HUES64 (cell line): ENCODE measurements at regions not wholly inside any gene's neighbourhood (a gene's known extent, or its start where the extent isn't known, plus 50 kb on each side); places are given as distances from the start of the nearest gene placed in this dataset.

ENCODE experiments used
- H3K27ac ChIP-seq: 2 replicates; pipeline ENCODE4 v1.7.0; 2013; ENCODE audit warnings: low read depth, low read length, inconsistent platforms
- H3K27me3 ChIP-seq: 2 replicates; pipeline ENCODE4 v1.6.1; 2013; ENCODE audit warnings: mild to moderate bottlenecking, low read length; ENCODE audit not compliant: insufficient read depth
- H3K36me3 ChIP-seq: 2 replicates; pipeline ENCODE4 v1.6.1; 2013; ENCODE audit warnings: mild to moderate bottlenecking, low read length; ENCODE audit not compliant: insufficient read depth
- H3K4me1 ChIP-seq: 2 replicates; pipeline ENCODE4 v1.6.1; 2013; ENCODE audit warnings: mild to moderate bottlenecking, low read length, moderate library complexity; ENCODE audit not compliant: insufficient read depth
- H3K4me3 ChIP-seq: 2 replicates; pipeline ENCODE4 v1.5.1; 2013; ENCODE audit warnings: mild to moderate bottlenecking, low read length, moderate library complexity
- H3K9ac ChIP-seq: 2 replicates; pipeline ENCODE4 v1.6.1; 2013; ENCODE audit warnings: mild to moderate bottlenecking, low read depth, low read length
- H3K9me3 ChIP-seq: 2 replicates; pipeline ENCODE4 v1.6.1; 2013; ENCODE audit warnings: low read depth, low read length; ENCODE audit not compliant: insufficient read depth
- WGBS: fragments of 150-250, 120-280 bp; methylation state at CpG from one replicate; pipeline ENCODE4 v1.1.7; 2013; ENCODE audit warnings: missing lambda C conversion rate; 5-methylcytosine and 5-hydroxymethylcytosine counted together

- Histone ChIP-seq H3K4me3 (no peak overlapping the region), H3K9ac (no peak overlapping the region), H3K36me3 (no peaks in the 10 kb centered on the region), H3K4me1 (no peaks in the 10 kb centered on the region), H3K27ac (no peak overlapping the region), H3K9me3 (no peaks in the 10 kb centered on the region), H3K27me3 (peaks cover 6% of the 10 kb centered on the region; the same call in 1 of the 2 replicates)
- 92% methylated on average over 7 of the region's 7 CpGs for WGBS
These were observed 95.3 kb upstream of the CRHR1 start for GRCh38 chr17:45688820-45689219.

- no peaks in the 10 kb centered on the region for H3K36me3 ChIP-seq
- 93% methylated on average over 6 of the region's 6 CpGs for WGBS
- H3K4me1 ChIP-seq = no peaks in the 10 kb centered on the region
- no peak overlapping the region for H3K27ac ChIP-seq
- H3K4me3 ChIP-seq = no peak overlapping the region
- no peaks in the 10 kb centered on the region for H3K9me3 ChIP-seq
- no peak overlapping the region for H3K9ac ChIP-seq
- H3K27me3 ChIP-seq = peaks cover 6% of the 10 kb centered on the region; the same call in 1 of the 2 replicates
These were observed 94.7 kb upstream of the CRHR1 start for GRCh38 chr17:45689451-45689850.

DNA sequence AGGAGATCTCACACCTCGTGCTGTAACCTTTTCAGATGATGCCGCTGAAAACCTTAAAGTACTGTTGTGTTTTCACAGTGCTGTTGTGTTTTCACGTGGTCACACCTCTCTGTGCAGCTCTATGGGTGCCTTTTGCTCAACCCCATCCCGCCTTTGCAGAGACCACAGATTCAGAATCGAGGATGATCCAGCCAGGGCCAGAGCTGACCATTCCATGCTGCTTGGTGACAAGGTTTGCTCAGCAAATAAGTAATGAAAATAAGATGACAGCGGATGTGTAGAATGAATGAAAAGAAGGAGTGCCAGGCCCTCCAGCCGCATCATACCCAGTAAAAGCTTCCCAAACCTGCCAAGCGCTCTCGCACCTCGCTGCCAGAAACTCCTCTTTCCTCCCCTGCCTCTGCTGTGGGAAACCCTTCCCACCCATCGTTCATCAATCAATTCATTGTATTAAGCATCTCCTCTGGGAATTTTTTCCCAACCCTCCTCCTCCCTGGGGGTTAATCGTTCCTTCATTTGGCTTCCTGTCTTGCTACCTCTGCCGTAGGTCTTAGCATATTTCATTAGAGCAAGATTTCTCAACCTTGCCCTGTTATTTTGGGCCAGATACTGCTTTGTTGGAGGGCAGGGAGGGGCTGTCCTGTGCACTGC, 93.4 kb upstream of the CRHR1 start:
- no peaks in the 10 kb centered on the region for H3K36me3 ChIP-seq
- H3K9ac ChIP-seq = no peak overlapping the region
- H3K4me3 ChIP-seq = no peak overlapping the region
- H3K27ac ChIP-seq = no peak overlapping the region
- H3K9me3 ChIP-seq = no peaks in the 10 kb centered on the region
- no peaks in the 10 kb centered on the region for H3K4me1 ChIP-seq
- WGBS = 86% methylated on average over 13 of the region's 13 CpGs
- peaks cover 6% of the 10 kb centered on the region; the same call in 1 of the 2 replicates for H3K27me3 ChIP-seq

DNA sequence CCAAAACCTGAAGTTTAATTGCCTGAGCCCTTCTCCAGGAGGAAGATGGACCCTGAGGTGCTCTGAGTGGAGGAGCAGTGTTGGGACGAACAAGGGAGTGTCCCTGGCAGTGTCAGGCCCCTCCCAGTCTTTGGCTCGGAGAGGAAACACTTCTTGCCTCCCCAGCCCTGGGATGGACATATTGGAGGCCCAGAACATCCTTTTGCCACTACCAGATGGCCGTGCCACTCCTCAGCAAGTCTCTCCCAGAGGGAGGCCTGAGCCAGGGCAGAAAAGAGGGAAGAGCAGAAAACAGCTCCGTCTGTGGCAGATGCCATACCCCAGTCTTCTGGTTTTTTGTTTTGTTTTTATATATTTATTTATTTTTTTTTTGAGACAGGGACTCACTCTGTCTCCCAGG, 91.5 kb upstream of the CRHR1 start:
- Histone ChIP-seq H3K36me3 (no peaks in the 10 kb centered on the region), H3K4me1 (no peaks in the 10 kb centered on the region), H3K4me3 (no peak overlapping the region), H3K27me3 (peaks cover 6% of the 10 kb centered on the region; the same call in 1 of the 2 replicates), H3K9ac (no peak overlapping the region), H3K27ac (no peak overlapping the region), H3K9me3 (no peaks in the 10 kb centered on the region)
- WGBS = 73% methylated on average over 4 of the region's 4 CpGs

- Histone ChIP-seq H3K9ac (no peak overlapping the region), H3K27me3 (peaks cover 6% of the 10 kb centered on the region; the same call in 1 of the 2 replicates), H3K36me3 (no peaks in the 10 kb centered on the region), H3K4me3 (no peak overlapping the region), H3K4me1 (no peaks in the 10 kb centered on the region), H3K27ac (no peak overlapping the region), H3K9me3 (no peaks in the 10 kb centered on the region)
These were observed 90.3 kb upstream of the CRHR1 start for GRCh38 chr17:45693792-45694191.

DNA sequence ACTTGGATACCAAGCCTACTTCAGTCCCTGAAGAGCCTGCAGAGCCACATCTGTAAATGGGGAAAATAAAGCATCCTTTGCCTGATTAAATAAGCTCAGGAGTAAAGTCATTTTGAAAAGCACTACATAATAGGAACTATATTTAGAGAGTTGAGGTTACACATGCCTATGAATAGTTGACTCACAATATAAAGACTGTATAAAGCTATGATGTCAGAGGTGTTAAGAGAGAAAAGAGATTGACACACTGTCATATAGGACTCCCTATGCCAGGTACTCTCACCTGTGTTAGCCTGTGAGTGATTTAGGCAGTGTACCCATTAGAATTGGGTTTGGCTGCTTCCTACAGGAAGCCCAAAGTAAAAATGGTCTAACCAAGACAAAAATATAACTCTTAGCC, 87.7 kb upstream of the CRHR1 start:
- Histone ChIP-seq H3K4me3 (no peak overlapping the region), H3K27ac (no peak overlapping the region), H3K36me3 (no peaks in the 10 kb centered on the region), H3K9me3 (no peaks in the 10 kb centered on the region), H3K27me3 (no peaks in the 10 kb centered on the region; the same call in 1 of the 2 replicates), H3K4me1 (no peaks in the 10 kb centered on the region), H3K9ac (no peak overlapping the region)

DNA sequence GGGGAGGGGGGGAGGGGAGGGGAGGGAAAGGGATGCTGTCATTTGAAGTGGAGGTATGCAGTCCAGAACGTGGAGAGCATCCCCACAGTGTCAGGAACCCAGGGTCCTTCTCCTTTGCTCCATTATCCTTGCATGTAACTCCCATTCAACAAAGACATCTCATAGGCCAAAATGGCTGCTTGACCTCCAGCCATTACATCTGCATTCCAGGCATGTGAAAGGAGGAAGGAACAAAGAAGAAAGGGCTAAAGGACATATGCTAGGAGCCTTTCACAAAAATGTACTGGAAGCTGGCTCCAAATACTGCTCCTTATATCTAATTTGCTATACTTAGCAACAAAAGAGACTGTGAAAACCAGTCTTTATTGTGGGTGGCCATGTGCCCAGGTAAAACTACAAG, 87.0 kb upstream of the CRHR1 start:
- H3K36me3 ChIP-seq = no peaks in the 10 kb centered on the region
- 0% methylated on average over 1 of the region's 1 CpG for WGBS

DNA sequence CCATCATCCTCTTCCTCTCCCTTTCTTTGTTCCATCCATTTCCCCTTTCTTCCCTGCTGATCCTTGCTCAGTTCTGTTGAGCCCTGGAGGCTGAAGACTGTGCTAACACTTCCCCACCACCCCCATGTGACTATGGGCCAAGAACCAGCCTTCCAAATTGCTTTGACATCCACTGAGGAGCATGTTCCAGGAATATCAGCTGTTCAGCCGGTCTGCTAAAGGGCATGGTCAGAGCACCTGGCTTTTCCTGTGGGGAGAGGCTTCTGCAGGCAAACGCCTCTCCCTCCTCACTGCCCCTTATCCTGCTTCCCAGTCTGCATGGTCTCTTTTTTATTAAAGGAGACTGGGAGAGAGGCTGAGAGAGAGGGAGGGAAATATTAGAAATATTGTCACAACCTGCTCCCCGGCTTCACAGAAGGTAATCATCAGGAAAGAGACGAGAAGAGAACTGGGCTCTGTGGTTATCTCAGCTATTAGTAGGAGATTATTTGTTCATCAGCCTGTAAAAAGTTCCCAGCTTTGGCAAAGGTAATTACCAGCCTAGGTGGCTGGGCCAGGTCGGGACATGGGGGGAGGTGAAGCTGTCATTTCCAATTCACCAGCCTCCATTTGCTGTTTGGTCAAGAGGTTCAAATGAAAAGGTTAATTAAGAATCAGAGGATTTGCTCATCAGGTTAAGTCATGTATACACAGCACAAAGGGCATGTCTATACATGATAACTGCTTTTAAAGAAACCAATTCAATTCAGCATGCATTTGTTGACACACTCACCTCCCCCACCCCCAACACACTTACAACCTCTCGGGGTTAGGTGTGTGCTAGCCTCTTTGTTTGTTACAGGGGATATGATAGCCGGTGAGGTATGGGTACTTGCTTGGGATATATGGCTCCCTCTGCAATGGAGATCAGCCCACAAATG, 83.7 kb upstream of the CRHR1 start:
- WGBS = 83% methylated on average over 6 of the region's 7 CpGs
- H3K36me3 ChIP-seq = no peaks in the 10 kb centered on the region
- no peak overlapping the region for H3K4me3 ChIP-seq
- no peaks in the 10 kb centered on the region; the same call in 1 of the 2 replicates for H3K27me3 ChIP-seq
- no peaks in the 10 kb centered on the region for H3K9me3 ChIP-seq
- H3K9ac ChIP-seq = no peak overlapping the region
- H3K27ac ChIP-seq = no peak overlapping the region
- H3K4me1 ChIP-seq = no peaks in the 10 kb centered on the region

More for the DNA sequence above, 87.0 kb upstream of the CRHR1 start:
- H3K9ac ChIP-seq = no peak overlapping the region
- no peaks in the 10 kb centered on the region for H3K9me3 ChIP-seq
- H3K27me3 ChIP-seq = no peaks in the 10 kb centered on the region; the same call in 1 of the 2 replicates
- H3K4me3 ChIP-seq = no peak overlapping the region
- H3K27ac ChIP-seq = no peak overlapping the region
- H3K4me1 ChIP-seq = no peaks in the 10 kb centered on the region

DNA sequence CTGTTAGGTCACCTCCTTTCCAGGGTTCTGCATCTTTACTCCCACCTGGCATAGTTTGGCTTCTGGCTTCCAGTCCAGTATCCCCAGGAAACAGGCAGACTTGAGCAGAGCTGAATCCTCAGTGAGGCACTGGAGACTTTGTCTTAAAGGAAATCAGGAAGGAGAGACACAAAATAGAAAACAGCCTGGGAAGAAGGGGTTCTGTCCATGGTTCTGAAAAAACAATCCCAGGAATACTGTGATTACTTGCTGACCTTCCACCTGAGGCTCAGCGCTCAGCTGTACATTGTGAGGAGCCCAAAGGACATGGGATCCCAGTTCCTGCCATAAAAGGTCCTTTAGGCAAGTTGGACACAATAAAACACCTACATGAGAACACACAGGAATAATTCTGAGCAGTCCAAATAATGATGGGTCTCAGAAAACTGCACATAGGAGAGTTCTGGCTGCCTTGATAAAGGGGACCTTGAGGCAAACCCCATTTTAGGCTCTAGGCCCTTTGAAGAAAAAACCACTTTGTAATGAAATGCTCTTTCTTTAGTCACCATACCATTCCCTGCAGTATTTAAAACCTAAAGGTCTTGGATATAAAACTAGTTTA, 81.4 kb upstream of the CRHR1 start:
- no peaks in the 10 kb centered on the region for H3K27me3 ChIP-seq
- no peaks in the 10 kb centered on the region for H3K4me1 ChIP-seq
- H3K27ac ChIP-seq = no peak overlapping the region
- no peaks in the 10 kb centered on the region for H3K36me3 ChIP-seq
- WGBS = 22% methylated on average over 1 of the region's 1 CpG
- H3K9ac ChIP-seq = no peak overlapping the region
- no peak overlapping the region for H3K4me3 ChIP-seq
- H3K9me3 ChIP-seq = no peaks in the 10 kb centered on the region

- no peaks in the 10 kb centered on the region for H3K27me3 ChIP-seq
- H3K4me3 ChIP-seq = no peak overlapping the region
- H3K36me3 ChIP-seq = no peaks in the 10 kb centered on the region
- 49% methylated on average over 5 of the region's 5 CpGs for WGBS
- H3K4me1 ChIP-seq = no peaks in the 10 kb centered on the region
- H3K9me3 ChIP-seq = no peaks in the 10 kb centered on the region
- no peak overlapping the region for H3K27ac ChIP-seq
- no peak overlapping the region for H3K9ac ChIP-seq
These were observed 80.8 kb upstream of the CRHR1 start for GRCh38 chr17:45703348-45703747.

GRCh38 chr17:45703806-45704205, 80.3 kb upstream of the CRHR1 start:
- 100% methylated on average over 1 of the region's 1 CpG for WGBS

More at GRCh38 chr17:45703806-45704205, 80.3 kb upstream of the CRHR1 start:
- H3K4me3 ChIP-seq = no peak overlapping the region
- no peaks in the 10 kb centered on the region for H3K9me3 ChIP-seq
- no peaks in the 10 kb centered on the region for H3K4me1 ChIP-seq
- H3K27me3 ChIP-seq = no peaks in the 10 kb centered on the region
- no peak overlapping the region for H3K27ac ChIP-seq
- H3K36me3 ChIP-seq = no peaks in the 10 kb centered on the region
- no peak overlapping the region for H3K9ac ChIP-seq
